Activated naive CD8-positive, alpha-beta T cell treated with anti-CD3 and anti-CD28 coated beads, Interleukin-2, amount 50 U/mL, for 16 hours (primary cell): ENCODE measurements at regions not wholly inside any gene's neighbourhood (a gene's known extent, or its start where the extent isn't known, plus 50 kb on each side); places are given as distances from the start of the nearest gene placed in this dataset.
"Not testable (repeated sequence)": the region's sequence is repeated elsewhere in the genome, so short reads cannot be mapped to it uniquely, and the experiment has no call there.

Experiments
- DNase-seq: peaks from one replicate; pipeline ENCODE4 v3.0.0-alpha.2; 2020; ENCODE audit warnings: low read depth, low spot score

DNA sequence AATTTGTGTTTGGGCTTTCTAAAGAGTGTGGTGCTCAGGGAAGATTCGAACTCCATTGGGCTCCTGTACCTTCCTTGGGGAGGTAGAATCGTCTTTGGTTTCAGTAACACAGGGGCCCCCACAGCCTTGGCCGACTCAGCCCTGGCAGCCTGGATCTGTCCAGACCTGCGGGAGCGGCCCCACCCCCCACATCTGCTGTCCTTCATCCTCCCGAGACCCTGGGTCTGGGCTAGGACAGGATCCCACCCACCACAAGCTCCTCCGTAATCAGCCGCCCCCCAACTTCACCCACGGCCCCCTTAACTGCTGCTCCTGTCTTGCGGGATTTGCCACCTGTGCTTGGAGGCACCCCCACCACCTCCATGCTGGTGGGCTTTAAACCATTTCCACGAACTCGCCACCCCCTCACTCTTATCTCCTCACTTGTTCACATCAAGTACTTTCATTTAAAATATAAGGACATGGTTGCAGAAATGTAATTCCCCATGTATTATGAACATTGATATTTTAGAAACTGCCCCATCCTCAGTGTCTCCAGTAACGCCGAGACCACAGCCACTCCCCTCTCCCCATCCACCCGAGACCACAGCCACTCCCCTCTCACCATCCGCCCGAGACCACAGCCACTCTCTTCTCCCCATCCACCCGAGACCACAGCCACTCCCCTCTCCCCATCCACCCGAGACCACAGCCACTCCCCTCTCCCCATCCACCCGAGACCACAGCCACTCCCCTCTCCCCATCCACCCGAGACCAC is 84.7 kb upstream of the SFSWAP start:
- DNase-seq, result not testable (repeated sequence)

DNA sequence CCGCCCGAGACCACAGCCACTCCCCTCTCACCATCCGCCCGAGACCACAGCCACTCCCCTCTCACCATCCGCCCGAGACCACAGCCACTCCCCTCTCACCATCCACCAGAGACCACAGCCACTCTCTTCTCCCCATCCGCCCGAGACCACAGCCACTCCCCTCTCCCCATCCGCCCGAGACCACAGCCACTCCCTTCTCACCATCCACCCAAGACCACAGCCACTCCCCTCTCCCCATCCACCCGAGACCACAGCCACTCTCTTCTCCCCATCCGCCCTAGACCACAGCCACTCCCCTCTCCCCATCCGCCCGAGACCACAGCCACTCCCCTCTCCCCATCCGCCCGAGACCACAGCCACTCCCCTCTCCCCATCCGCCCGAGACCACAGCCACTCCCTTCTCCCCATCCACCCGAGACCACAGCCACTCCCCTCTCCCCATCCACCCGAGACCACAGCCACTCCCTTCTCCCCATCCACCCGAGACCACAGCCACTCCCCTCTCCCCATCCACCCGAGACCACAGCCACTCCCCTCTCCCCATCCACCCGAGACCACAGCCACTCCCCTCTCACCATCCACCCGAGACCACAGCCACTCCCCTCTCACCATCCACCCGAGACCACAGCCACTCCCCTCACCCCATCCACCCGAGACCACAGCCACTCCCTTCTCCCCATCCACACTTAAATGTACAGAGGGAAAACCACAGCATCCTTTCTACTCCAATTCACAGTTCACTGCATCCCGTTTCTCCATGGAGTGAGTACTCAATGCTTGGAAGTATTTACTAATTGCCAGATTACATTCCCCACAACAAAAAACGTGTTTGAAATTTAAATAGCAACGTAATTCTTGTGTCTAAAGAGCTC is 83.5 kb upstream of the SFSWAP start:
- not testable (repeated sequence) for DNase-seq

DNA sequence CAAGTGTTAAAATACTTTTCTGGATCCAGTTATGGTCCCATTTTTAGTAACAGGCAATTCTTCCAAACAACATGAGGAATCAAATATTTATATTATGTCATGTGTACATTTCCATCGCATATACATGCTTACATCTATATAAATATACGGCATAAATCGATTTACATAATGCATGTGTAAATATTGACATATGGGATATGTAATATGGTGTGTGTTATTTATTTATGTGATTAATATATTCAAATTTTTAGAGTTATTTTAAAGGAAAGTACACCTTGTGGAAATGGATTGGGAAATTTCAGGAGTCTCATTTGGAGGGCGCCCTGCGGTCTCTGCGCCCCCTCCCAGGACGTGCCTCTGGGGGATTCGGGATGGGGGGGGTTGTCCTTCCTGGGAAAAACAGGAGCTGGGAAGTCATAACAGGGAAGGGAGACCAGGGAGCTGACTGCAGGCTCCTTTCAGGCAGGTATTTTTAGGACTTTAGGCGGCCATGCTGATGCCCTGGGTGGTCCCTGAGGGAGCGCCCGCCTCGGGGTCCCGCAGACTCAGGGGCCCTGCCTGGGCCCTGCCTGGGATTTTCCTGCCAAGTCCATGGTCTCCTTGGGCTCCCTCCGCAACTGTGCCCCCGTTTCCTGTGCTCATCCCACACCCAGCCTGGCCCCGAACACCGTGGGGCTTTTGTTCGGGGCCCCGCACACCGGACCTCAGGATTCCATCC is 82.7 kb upstream of the SFSWAP start:
- no peak for DNase-seq

DNA sequence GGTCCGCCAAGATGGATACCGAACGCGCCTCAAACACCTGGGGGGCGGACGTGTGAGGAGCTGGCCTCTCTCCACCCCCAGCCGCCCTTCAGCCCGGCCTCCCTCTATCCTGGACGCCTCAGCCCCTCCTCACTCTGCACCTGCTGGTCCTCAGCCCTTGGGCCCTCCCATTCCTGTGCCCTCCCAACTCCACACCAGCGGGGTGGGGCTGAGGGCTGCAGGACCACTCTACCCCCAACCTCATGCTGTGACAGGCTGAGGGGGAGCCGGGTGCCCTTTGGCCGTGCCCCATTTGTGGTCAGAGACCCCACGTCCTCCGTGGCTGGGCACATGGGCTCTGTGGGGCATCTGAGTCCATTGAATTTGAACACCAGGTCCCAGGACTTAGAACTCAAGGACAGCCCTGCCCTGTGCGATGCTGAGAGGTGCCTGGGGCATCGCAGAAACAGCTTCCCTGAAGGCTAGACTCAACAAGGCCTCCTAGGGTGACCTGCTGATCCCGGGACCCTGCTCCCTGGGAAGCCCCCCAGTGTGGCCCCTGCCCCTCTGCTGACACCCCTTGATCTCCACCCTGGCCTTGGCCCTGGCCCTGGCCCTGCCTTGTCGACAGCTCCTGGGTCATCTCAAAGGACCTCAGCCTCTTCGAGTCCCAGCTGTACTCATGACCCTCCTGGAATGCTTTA is 82.0 kb upstream of the SFSWAP start:
- no peak for DNase-seq

DNA sequence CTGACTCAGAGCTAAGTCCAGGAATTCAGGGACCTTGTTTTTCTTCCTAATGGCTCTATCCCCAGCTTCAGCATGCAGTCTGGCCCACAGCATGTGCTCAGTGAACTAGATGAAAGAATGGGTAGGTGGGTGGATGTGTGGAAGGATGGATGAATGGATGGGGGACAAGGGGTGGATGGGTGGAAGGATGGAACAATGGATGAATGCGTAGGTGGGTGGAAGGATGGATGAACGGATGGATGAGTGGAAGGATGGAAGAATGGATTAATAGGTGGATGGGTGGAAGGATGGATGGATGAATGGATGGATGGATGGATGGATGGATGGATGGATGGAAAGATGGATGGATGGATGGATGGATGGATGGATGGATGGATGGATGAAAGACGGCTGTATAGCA is 79.7 kb upstream of the SFSWAP start:
- DNase-seq, result no peak

DNA sequence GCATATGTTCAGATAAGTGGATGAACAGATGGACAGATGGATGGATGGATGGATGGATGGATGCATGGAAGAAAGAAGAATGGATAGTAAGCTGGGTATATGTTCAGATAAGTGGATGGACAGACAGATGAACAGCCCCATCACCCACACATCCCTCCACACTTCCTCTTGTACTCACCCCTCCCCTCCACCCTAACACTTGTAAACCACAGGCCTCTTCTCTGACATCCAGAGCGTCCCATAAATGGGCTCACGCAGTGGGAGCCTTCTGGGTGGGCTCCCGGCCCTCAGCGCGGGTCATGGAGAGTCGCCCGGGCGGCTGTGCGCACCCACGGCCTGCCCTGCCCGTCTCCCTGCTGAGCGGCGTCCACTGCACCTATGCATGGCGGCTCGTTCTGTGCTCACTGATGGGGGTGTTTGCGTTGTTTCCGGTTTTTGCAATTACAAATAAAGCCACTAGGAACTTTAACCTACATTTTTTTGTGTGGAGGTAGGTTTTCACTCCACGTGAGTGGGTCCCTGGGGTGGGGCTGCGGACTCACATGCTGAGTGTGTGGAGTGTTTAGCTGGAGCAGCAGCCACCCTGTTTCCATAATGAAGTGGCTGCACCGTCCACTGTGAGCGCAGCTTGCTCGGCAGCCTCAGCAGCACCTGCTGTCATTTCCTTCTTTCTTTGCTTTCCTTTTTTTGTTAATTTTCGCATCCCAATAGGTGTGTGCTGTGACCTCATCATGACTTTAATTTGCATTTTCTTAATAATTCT is 78.8 kb upstream of the SFSWAP start:
- DNase-seq, result not testable (repeated sequence)

DNA sequence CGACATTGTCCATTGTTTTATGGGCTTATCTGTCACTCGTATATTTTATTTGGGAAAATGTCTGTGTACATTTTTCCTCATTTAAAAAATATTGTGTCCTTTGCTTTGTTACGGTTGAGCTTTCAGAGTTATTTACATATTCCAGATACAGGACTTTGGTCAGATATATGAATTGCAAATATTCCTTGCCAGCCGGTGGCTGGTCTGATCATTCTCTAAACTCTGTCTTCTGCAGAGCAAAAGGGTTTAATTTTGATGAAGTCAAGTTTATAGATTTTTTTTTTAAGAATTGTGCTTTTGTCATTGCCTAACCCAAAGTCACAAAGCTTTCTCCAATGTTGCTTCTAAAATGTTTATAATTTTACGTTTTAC is 78.3 kb upstream of the SFSWAP start:
- not testable (repeated sequence) for DNase-seq

DNA sequence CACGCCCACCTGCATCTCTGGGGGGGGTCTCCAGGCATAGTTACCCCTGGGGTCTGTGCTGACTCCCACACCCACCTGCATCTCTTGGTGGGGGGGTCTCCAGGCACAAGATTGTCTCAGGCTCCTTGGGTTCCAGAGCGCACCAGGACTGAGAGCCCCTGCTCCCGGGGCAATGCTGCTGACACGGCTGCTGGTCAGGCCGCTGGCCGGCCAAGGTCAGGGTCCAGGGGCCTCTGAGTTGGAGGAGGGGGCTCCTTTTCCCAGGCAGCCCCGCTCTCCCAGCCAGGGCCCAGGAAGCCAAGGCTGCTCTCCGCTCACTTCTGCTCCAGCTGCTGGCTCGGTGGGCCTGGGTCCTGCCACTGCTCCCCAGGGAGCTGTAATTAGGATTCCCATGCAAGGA is 77.3 kb upstream of the SFSWAP start:
- DNase-seq, result not testable (repeated sequence)

DNA sequence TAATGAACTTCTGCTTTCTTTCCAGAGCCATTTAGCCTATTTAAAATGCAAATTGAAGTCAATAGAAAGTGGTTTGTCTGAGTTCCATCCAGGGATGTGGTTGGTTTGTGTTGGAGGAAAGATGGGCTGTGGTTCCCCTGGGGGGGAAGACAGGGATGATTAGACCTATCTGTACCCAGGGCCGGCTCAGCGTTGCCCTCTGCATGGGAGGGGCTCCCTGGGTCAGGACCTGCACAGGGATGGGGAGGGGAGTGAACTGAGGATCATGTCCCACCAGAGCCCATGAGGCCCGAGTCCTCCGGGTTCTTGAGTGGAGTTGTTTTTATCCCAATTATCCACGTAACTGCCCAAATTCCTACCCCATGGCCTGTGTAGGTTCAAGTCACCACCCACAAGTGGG is 76.9 kb upstream of the SFSWAP start:
- DNase-seq, result no peak

DNA sequence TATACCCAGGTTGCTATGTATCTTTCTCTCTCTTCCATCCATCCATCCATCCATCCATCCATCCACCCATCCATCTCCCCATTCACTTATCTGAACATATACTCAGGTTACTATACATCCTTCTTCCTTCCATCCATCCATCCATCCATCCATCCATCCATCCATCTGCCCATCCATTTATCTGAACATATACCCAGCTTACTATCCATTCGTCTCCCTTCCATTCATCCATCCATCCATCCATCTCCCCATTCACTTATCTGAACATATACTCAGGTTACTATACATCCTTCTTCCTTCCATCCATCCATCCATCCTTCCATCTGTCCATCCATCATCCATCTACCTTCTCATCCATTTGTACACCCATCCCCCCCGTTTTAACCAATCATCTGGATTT is 75.9 kb upstream of the SFSWAP start:
- DNase-seq, result not testable (repeated sequence)

DNA sequence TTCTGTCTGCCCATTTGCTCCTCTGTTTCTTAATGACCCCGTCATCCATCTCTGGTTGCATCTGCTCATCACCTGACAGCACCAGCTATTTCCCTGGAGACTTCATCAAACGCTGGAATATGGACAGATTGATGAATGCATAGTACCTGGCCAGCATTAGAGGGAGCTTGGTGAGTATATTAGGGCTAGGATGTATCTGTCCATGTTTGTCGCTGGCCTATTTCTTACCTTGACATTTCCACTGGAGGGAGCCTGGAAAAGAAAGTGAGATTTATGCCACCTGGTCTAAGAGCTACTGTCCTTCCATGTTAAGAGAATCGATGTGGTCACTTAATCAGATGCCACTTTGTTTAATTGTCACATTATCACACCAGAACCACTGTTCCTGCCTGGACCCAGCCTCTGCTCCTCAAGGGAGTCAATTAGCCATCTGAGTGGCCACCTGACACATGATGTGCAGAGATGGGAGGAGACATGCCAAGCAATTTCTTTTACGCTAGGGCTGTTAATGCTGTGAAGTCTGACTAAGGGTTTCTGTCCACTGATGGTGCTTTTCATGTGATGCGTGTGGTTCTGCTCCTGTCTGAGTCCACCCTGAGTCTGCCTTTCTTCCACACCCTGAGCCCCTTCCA is 75.3 kb upstream of the SFSWAP start:
- no peak for DNase-seq

DNA sequence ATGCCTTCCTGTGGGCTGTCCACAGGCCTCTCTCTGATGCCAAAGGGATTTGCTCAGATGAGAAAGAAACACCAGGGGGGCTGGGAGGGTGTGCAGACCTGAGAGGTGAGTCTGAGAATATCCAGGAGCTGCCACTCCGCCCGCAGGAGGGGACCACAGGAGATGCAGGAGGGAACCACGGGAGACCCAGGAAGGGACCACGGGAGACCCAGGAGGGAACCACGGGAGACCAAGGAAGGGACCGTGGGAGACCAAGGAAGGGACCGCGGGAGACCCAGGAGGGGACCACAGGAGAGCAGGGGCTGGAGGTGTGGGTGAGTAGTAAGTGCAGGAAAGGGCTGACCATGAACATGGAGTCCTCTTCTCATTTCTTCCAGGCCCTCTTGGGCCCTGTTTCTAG is 74.6 kb upstream of the SFSWAP start:
- no peak for DNase-seq

DNA sequence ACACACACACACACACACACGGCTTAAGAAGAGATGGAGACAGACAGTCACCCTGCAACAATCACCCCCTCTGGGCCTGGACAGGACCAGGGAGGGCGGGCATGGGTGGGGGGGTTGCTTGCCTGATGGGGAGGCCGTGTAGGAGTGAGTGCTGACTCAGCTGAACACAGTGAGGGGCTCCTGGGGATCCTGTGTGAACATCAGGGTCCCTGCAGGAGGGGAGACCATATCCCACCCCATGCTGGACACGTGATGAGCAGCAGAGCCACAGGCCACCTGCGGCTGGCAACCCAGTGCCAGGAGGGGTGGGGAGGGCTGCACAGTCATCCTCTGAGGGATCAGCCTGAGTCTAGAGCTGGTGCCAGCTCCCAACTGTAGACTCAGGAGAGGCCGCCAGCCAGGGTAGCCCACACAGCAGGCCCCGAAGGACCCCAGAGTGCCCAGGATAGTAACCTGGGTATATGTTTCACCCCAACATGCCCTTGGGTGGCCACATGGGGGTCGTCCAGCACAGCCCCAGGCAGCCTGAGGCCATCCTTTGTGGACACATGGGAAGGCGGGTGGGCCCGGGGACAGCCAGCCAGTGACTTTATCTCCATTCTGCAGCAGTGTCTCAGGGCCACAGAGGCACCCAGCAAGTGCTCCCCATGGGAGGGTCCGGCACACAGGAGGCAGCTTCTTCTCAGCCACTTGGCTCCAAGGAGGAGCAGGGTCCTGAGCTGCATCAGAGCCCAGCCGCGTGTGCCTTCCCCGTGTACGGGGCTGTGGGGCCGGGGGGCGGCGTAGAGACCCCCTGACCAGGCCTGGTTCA is 73.7 kb upstream of the SFSWAP start:
- DNase-seq, result no peak

DNA sequence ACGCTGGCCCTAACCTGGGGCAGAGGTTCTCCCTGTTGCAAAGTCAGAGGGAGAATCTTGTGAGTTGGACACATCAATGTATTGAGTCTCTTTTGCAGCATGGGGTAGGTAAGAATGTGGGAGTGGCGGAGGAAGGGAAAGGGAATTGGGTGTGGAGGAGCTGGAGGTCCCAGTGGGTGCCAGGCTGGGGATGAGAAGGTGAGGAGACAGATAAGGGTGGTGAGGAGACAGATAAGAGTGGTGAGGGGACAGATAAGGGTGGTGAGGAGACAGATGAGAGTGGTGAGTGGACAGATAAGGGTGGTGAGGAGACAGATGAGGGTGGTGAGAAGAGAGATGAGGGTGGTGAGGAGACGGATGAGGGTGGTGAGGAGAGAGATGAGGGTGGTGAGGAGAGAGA is 72.9 kb upstream of the SFSWAP start:
- DNase-seq, result no peak

DNA sequence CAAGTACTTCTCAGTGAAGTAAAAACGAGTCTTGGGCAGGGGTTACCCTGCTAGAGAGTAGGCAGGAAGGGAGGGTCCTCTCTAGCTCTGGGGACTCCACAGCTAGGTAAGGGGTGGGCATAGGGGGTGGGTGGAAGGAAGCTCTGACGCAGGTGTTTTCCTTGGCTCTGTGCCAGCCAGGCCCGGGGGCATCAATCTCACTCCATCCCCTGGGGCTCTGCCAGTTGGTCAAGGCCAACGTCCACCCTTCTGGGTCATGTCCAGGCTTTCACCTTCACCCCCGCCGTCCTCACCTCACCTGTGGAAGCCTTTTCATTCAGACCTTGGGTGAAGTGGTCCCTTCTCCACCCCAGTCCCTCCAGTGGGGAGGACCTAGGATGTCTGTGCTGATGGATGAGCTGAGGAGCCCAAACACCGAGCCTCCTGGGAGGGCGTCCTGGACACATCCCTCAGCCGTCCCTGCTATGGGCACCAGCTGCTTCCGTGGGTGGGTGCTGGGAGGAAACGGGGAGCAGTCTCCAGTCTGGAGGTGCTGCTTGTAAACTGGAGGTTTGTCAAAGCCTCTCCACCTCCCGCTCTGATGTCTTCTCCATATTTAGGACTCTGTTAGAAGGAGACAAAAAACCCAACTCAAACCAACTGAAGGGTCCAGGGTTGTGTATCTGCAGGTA is 71.5 kb upstream of the SFSWAP start:
- no peak for DNase-seq

DNA sequence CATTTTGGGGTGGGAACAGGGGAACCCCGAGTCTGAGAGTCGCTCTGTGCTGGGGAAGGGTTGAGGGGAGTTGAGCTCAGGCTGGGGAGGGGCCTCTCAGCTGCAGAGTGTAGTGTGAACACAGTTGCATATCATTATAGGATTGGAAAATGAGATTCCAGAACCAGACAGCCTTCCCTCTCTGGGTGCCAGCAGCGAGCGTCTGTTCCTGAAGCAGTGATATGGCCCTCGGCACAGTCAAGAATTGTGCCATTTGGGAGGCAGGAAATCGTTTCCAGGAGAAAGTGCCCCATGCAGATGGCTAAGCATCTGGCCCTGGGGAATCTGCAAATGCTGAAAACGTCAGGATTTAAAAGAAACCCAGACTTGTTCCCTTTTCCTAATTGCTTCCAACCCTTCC is 70.4 kb upstream of the SFSWAP start:
- no peak for DNase-seq

DNA sequence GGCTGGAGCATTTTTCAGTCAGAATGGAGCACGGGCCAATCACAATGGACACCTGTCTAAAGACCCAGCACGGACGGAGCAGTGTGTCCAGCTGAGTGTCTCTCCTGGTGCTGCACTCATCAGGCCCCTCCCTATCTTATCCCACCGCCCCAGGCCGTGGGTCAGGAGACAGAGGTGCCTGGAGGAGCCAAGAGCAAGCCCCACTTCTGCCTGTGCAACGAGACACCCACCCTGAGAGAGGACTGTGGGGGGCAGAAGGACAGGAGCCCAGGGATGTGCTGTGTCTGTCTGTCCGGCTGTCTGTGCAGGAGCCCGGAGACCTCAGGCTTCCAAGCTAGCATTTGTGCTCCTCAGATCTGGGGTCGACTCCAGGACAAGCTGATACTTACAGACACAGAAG is 69.6 kb upstream of the SFSWAP start:
- DNase-seq, result no peak

DNA sequence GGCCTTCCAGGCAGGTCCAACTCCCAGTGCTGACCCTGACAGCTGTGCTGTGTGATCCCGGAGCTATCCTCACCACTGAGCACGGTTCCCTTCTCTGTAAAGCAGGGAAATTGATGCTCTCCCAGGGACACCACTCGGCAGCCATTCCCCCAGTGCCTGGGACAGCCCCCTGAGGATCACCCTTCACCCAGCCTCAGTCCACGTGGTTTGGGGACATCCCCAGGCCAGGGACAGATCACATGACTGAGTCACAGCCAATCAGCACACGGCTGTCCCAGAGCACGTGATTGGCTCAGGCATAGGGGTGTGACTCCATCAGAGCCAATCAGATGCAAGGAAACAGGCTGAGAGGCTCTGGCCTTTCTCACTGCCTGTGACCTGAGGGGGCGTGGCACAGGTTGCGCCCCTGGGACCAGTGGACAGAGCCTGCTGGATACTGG is 68.8 kb upstream of the SFSWAP start:
- DNase-seq, result no peak

DNA sequence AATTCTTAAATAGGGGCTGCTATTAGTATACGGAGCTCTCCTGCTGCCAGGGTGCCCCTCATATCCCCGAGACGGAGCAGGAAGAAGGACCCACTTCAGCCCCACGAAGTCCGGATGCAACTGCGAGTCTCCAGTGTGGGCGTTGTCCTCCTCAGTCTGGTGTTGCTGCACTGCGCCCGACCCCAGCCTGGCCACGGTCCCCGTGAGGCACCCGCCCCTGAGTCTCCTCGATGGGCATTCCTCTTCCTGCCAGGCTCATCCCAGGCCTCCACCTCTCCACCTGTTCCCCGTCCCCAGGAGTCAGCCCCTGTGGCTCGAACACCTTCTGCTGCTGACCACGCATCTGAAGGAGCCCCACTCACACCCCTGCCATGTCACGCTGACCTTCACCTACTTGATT is 68.1 kb upstream of the SFSWAP start:
- DNase-seq, result no peak
